GM18867 (cell line): ENCODE measurements at regions not wholly inside any gene's neighbourhood (a gene's known extent, or its start where the extent isn't known, plus 50 kb on each side); places are given as distances from the start of the nearest gene placed in this dataset.

Source experiments
- ATAC-seq: cut with Tn5 transposase; IDR thresholded peaks from one replicate; pipeline ENCODE4 v1.9.1; 2021; ENCODE audit warnings: mild to moderate bottlenecking, moderate library complexity; ENCODE audit not compliant: unreplicated experiment

- no peak for ATAC-seq
These were observed 102.8 kb upstream of the NMNAT3 start for GRCh38 chr3:139780593-139780992.

- ATAC-seq: no peak
These were observed 101.0 kb upstream of the NMNAT3 start for GRCh38 chr3:139778682-139779233.

- ATAC-seq: no peak
These were observed 97.0 kb upstream of the NMNAT3 start for GRCh38 chr3:139774560-139775302.

- no peak for ATAC-seq
These were observed 95.0 kb upstream of the NMNAT3 start for GRCh38 chr3:139772539-139773500.

- ATAC-seq: no peak
These were observed 93.6 kb upstream of the NMNAT3 start for GRCh38 chr3:139771331-139771730.

GRCh38 chr3:139770577-139770976 lies 92.8 kb upstream of the NMNAT3 start:
- ATAC-seq: no peak

GRCh38 chr3:139769796-139770195 lies 92.0 kb upstream of the NMNAT3 start:
- no peak for ATAC-seq

- ATAC-seq: no peak
These were observed 87.2 kb upstream of the NMNAT3 start for GRCh38 chr3:139764936-139765335.

GRCh38 chr3:139764069-139764905 lies 86.5 kb upstream of the NMNAT3 start:
- ATAC-seq: no peak

- no peak for ATAC-seq
These were observed 84.5 kb upstream of the NMNAT3 start for GRCh38 chr3:139762302-139762701.

GRCh38 chr3:139759470-139759869 lies 81.7 kb upstream of the NMNAT3 start:
- no peak for ATAC-seq

- no peak for ATAC-seq
These were observed 81.0 kb upstream of the NMNAT3 start for GRCh38 chr3:139758654-139759291.

GRCh38 chr3:139757448-139758030 lies 79.8 kb upstream of the NMNAT3 start:
- ATAC-seq: no peak

GRCh38 chr3:139756529-139757103 lies 78.8 kb upstream of the NMNAT3 start:
- no peak for ATAC-seq

GRCh38 chr3:139755551-139755950 lies 77.8 kb upstream of the NMNAT3 start:
- ATAC-seq: no peak

- ATAC-seq: peak; percentile 91
These were observed 74.0 kb upstream of the NMNAT3 start for GRCh38 chr3:139751789-139752188.

- ATAC-seq: no peak
These were observed 68.7 kb upstream of the NMNAT3 start for GRCh38 chr3:139746481-139746880.

GRCh38 chr3:139745831-139746230 lies 68.1 kb upstream of the NMNAT3 start:
- ATAC-seq: no peak

- ATAC-seq: no peak
These were observed 60.9 kb upstream of the NMNAT3 start for GRCh38 chr3:139738697-139739096.
